GM11168 (cell line): ENCODE measurements at regions not wholly inside any gene's neighbourhood (a gene's known extent, or its start where the extent isn't known, plus 50 kb on each side); places are given as distances from the start of the nearest gene placed in this dataset.

ENCODE experiments used
- in situ Hi-C: fragments of 300-500 bp; cut with MboI; formaldehyde crosslinking; loops from one replicate; pipeline ENCODE4 v1.12.0; 2022; ENCODE audit warnings: low sequenced_read_pairs; ENCODE audit not compliant: unreplicated experiment

DNA sequence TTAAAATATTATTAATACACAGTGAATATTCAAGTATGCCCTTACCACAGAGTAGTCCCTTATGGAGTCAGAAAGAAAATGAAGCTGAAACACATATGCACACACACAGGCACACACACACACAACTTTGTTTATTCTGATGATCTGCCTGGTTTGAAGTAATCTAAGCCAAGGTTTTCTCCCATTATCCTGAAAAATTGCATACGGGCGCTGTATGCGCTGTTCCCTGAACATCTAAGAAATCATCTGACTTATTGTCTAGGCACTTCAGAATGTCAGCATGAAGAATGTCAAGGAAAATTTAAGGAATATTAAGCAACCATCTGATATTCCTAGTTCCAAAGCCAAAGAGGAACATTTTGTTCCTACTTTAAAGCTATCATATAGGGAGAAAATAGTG, 147.1 kb upstream of the SLC30A5 start:
- in situ Hi-C loops: no loop called here

DNA sequence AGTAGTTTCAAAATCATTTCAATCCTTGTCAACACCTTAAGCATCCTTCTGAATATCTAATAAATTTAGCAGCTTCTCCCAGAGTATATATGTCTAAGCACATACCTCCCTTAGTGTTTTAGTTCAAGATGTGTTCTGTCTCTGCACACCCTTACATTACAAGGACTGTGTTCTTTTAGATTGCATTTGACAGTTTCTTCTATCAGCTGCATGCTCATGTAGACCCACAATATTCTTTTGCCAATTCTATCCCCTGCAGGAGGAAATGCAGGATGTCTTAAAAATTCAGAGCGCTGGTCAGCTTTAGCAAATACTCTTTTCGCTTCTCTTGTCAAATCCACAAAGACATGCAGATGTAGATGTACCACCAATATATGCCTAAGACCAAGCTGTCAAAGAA, 145.8 kb upstream of the SLC30A5 start:
- in situ Hi-C loops: no loop called here

DNA sequence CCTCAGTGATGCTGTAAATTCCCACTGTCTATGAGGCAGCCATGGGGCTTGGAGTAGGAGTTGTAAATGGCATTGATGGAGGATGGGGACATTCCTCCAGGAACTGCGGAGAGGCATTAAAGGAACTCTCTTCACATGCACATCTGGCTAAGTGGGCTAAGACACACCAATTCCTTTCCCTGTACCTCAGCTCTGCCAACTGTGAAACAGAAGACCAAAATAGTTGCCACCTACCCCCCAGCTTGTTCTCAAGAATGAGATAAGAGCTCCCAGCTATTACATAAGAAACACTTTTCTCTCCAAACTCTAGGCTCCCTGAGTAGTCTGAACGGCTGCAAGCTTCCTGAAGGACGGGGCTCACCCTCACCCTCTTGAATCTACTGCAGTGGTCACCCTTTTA, 144.6 kb upstream of the SLC30A5 start:
- in situ Hi-C loops: no loop called here

DNA sequence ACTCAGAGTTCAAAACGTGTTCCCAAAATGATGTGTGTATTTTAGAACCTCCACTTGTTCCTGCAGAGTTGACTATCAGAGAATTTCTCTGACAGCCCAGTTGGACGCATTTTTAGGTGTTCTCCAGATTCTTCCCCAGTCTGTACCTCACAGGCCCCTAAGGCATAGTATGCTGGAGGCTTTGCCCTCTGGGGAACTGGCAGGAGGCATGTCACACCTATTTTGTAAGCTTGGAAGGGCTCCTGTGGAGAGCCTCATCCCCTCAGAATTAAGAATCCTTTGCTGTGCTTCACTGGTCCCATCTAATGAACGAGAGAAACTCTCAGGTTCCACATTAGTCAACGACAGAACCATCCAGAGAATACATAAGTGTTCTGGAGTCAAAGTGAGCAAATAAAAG, 144.1 kb upstream of the SLC30A5 start:
- in situ Hi-C loops: no loop called here

DNA sequence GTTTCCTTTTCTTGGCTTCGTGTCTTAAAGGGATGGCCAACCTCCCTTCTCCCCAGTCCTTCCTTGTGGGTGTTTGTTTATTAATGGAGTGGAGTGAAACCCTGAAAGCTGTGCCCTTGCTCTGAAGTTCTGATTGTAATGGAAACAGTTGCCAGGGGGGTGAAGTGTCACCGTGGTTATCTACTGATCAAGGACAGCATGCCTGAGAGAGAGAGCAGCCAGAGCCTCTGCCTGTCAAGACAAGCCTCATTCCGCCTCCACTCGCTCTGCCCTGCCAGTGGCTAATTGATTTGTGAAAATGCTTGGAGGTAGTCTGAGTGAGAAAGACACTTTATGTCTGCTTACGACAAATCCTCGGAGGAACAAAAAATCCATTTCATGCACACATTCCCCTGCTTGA, 143.7 kb upstream of the SLC30A5 start:
- in situ Hi-C loops: no loop called here

DNA sequence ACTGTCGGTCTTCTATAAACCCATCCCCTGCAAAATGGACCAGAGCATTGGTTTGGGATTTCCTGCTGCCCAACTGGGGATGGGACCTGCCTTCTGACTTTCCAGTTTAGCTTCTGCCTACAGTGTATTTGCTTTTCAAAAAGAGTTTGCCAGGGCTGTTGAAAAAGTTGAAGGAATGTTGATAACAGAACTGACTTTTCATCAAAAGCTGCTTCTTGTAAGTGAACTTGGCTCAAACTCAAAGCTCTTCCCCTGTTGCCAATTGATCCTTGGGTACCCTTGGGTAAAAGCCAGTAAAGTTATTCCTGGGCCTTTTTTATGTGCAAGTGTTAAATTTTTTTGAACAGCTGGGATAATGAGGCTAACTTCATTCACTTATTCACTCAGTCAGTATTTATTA, 142.9 kb upstream of the SLC30A5 start:
- in situ Hi-C loops: no loop called here

DNA sequence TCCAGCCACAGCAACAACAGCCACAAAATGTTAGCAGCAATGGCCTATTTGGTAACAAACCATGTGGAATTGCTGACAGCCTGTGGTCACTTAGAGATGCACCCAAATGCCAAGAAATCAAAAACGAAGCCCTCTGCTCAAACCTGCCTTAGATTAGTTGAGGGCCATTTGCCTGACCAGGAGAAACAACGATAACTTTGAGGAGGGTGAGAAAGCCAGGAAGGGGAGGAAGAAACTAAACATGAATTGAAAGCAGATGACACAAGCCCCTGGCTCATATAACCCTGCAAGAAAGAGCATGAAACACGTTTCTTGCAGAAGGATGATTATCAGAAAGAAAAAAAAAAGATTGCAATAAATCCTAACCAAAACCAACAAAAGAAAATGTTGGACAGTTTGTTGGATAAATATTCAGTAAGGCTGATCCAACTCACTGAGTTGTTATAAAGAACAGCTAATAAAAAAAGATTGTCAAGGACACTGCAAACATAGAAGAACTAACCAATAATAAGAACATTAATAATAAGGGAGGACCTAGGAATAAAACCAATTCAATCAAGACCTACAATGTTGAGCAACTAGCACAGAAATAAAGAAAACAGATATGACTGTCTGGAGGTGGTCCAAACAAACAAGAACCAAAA, 140.5 kb upstream of the SLC30A5 start:
- in situ Hi-C loops: no loop called here

DNA sequence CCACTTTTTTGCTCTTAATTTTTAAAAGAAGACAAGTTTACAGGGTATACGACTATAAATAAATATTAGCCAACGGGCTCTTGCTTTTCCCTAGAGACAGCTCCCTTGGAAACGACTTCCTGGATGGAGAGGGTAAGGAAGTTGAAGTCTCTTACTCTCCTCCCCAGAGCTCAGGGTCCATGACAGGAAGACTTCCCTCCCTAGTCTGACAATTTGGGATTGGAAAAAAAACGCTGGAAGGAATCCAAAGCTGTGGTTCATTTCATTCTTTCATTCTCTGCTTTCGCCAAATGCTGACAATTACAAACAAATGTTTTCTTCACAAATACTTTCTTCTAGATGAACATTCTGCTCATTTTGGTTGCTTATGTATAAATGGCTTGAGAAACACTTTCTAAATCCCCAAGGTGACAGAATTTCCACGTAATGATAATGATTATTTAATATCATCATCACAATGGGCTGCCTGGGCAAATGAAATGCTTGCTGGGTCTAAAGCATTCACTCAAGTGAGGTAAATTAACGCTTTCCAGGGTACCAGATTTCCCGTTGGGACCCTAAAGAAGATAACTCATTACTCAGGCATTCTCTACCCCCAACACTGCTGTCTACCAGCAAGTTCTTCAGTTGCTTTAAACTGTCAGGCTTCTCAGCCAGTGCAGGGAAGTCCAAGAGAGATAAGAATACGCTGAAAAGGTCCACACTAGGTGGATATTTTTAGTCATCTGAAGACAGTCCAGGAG, 139.8 kb upstream of the SLC30A5 start:
- in situ Hi-C loops: no loop called here

DNA sequence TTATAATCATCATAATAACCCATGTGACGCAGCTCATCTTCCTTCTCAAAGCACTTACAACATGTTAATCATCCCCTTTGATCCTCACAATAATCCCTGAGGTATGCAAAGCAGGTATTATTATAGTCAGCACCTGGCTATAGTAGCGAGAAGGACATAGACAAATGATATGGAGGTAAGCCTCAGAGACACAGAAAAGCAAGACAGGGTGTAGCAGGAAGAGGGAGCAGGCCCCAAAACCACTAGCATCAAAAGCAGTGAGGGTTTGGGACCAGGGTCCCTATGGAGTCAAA, 139.2 kb upstream of the SLC30A5 start:
- in situ Hi-C loops: no loop called here

DNA sequence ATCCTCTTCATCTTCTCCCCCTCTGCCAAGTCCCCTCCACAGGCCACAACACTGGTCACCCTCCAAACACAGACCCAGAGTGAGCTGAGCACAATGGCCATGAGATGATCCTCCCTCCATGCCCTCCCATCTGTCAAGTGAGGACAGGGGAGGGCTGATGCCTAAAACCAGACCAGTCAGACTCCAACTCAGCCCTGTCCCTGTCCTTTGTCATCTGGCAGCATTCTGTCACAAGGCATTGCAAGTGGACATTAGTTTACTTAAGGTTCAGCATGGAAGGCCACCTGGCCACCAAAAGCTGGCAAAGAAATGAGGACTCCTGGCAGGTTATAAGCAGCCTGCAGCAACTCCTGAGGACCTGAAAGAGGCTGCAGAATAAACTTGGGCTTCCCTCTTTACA, 136.2 kb upstream of the SLC30A5 start:
- in situ Hi-C loops: no loop called here

DNA sequence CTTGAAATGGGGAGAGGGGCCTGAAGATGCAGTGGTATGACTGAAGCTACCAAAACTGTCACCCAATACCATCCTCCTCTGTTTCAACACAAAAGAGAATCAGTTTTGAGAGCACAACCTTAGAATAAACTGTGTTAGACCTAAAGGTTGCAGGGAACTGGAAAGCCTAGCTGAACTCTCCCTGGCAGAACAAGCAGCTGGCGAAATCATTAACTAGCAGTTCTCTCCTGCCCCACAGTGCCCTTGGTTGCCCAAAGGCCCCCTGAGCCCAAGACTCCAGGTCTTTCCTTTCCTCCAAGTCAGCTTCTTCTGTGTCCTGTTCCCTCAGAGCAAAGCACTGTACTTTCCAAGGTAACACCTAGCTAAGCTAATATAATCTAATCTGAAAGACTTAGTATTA, 135.4 kb upstream of the SLC30A5 start:
- in situ Hi-C loops: no loop called here

DNA sequence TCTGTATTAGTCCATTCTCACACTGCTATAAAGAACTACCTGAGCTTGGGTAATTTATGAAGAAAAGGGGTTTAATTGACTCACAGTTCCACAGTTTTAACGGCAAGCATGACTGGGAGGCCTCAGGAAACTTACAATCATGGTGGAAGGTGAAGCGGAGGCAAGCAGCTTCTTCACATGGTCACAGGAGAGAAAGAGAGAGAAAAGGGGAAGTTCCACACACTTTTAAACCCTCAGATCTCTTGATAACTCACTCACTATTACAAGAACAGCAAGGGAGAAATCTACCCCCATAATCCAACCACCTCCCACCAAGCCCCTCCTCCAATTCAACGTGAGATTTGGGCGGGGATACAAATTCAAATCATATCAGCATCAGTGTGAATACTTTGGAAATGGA, 133.4 kb upstream of the SLC30A5 start:
- in situ Hi-C loops: no loop called here

DNA sequence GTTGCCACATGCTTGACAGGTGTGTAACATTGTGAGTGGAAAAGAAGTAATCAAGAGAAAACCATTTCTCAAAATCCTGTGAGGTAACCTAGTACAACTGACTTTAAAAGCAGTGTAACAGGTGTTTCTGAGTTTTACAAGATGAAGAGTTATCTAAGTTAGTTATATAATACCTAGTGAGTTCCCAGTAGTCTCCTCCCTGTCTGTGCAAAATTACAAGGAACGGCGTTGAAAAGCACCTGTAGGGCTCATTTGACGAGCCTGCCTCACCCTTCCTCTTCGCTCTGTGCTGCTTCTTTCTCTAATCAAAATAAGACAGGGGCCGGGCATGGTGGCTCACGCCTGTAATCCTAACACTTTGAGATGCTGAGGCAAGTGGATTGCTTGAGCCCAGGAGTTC, 132.9 kb upstream of the SLC30A5 start:
- in situ Hi-C loops: no loop called here

DNA sequence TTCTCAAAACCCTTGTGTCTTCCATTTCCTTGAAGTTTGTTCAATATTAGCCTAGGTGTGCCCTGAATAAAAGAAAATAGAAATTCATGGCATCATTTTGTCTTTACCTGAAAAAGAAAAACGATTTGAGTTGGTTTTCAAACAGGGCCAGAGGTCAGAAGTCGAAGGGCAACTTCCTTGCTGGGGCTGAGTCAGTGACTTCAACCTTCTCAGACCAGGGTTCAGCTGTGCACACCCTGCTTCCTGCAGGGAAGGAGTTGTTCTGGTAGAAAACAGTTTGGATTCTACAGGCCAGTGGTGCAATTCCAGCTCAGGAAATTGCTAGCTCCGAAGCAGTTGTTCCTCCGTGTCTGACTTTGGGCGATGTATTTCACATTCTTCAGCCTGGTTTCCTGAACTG, 132.1 kb upstream of the SLC30A5 start:
- in situ Hi-C loops: no loop called here

DNA sequence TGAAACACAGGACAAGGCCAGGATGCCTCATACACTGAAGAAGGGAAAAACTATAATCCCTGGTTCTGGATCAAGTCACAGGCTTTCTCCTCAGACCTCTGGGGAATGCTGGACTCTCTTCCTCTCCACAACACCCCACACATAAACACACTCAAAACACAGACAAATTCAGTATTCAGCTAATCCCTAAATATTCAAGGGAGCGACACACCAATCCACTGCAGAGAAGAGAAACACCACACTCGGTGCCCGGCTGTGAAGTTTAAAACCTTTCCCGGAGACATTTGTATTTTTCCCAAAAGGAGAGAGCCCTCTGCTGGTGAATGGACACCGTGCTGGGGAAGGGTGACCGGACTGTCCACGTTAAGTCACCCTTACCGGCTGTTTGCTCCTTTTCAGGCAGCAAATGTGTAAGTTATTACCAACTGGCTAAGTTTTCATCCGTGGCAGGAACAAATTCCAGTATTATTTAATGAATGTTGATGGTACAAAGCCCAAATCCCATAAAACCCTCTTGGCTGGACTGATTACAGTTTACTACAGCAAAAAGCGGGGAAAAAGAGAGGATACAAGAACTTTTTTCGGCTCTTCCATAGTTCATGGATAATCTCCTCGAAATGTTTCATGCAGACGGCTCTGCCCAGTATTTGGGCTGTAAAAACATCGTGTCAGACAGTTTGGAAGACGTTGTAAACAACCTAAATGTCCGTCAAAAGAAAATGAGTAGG, 130.9 kb upstream of the SLC30A5 start:
- in situ Hi-C loops: no loop called here

DNA sequence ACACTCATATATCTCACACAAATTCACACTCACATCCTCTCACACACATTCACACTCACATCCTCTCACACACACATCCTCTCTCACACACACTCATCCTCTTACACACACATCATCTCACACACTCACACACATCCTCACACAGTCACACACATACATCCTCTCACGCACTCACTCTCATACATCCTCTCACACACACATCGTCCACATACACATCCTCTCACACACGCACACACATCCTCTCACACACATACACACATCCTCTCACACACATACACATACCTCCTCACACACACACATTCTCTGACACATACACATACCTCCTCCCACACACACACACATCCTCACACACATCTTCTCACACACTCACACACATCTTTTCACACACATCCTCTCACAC, 129.1 kb upstream of the SLC30A5 start:
- in situ Hi-C loops: no loop called here

DNA sequence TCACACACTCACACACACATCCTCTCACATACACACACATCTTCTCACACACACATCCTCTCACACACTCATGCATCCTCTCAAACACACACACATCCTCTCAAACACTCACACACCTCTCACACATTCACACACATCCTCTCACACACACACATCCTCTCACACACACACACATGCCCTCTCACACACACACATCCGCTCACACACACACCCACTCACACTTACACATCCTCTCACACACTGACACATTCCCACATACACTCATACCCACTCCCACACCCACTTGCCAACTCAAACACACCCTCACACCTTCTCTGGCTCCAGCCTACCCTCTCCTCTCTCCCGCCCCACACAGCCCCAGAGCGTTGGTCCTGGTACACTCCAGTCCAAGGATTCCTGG, 127.9 kb upstream of the SLC30A5 start:
- in situ Hi-C loops: no loop called here

DNA sequence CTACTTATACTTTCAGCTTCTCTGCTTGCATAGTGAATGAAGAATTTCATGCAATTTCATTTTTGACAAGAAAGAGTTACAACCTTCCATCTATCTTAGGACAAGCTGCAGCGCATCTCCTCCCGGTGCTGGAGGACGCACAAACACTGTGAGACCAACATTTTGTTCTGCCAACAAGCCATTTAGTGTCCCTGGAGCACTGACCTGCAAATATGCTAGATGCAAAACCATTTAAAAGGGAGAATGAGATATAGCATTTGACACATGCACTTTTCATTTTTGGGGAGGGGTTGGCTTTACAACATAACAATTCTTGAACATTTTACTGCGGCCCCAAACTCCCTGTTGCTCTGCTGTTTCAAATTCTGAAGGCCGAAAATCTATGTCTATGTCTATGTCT, 127.2 kb upstream of the SLC30A5 start:
- in situ Hi-C loops: no loop called here

DNA sequence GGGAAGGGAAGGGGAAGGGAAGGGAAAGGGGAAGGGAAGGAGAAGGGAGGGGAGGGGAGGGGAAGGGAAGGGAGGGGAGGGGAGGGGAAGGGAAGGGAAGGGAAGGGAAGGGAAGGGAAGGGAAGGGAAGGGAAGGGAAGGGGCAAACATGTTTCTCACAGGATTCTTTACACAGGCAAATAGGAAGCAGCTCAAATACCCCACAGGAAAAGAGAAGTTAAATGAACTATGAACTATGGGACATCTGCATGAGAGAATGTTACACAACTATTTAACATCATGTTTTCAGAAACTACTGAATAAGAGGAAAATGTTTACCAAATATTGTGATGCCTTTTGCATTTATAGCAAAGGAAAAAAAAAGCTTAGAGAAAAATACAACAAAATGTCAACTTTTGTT, 125.4 kb upstream of the SLC30A5 start:
- in situ Hi-C loops: no loop called here

DNA sequence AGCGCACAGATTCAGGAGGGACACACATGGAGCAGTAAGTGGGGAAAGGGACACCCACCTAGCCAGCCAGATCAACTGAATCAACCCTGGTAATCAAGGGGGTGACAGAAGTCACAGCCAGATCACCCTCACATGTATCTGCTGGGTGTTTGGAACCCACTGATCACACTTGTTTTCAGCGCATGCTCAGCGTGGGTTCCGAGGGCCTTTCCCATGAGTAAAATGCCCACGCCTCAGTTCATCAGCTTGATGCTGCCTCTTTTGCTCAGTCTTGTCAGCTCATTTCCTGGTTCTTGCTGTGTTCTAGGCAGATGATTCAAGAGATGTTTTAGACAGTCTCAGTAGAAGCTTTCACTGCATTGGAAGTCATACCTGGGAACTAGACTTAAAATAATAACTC, 123.2 kb upstream of the SLC30A5 start:
- in situ Hi-C loops: no loop called here

DNA sequence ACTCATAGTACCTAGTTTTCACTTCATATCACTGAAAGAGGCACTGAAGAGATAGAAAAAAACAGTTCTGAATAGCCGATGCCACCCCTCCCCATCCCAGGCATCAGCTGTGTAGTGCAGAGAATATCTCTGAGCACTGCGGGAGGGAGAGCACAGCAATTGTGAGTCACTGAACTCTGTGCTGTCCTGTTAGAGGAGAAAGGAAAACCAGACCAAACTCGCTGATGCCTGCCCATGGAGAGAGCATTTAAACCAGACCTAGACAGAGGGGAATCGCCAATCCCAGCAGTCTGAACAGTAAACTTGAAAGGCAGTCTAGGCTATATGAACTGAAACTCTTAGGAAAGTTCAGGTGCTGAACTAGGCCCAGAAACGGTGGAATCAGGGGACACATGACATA, 120.1 kb upstream of the SLC30A5 start:
- in situ Hi-C loops: no loop called here

DNA sequence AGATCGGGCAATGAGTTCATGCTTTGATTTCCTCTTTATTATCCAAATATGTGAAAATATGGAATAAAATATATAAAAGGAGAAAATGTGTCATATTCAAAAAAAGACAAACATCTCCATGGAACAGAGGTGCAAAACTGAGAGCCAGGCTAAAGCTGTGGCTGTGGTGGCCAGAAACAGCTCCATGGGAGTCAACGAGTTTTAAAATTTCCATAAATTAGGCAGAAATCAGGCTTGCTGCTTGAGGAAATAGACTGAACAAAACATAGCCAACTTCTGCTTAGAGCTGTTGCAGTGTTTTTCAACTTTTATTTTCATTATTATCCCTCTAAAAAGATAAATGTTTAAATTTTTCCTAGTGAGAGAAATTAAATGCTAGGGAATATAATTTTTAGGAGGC, 110.8 kb upstream of the SLC30A5 start:
- in situ Hi-C loops: no loop called here
